ENCODE measurements at regions not wholly inside any gene's neighbourhood (a gene's known extent, or its start where the extent isn't known, plus 50 kb on each side); places are given as distances from the start of the nearest gene placed in this dataset.
A peak's percentile ranks its signal among the peaks of the same experiment; 100 is the strongest.

DNA sequence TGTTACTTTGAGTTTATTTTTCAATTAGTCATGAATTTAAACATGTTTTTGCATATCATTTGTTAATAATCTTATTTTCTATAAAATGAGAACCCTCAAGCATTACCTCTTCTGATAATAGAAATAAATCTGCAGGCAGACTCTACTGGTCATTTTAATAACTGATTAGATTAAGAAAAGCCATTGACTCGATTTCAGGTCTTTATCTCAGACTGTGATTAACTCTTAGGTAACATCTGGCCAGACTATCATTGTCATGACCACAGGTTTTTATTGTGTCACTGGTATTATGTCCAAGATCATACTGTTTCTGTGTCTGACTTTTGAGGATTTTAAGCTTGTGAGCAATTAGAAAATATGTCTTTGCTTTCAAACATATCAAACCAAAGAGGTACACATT lies 83.6 kb upstream of the SLC13A1 start:
- DNase-seq (ENCODE audit: low read depth) = no peak
- TF ChIP-seq, protein P1, sequence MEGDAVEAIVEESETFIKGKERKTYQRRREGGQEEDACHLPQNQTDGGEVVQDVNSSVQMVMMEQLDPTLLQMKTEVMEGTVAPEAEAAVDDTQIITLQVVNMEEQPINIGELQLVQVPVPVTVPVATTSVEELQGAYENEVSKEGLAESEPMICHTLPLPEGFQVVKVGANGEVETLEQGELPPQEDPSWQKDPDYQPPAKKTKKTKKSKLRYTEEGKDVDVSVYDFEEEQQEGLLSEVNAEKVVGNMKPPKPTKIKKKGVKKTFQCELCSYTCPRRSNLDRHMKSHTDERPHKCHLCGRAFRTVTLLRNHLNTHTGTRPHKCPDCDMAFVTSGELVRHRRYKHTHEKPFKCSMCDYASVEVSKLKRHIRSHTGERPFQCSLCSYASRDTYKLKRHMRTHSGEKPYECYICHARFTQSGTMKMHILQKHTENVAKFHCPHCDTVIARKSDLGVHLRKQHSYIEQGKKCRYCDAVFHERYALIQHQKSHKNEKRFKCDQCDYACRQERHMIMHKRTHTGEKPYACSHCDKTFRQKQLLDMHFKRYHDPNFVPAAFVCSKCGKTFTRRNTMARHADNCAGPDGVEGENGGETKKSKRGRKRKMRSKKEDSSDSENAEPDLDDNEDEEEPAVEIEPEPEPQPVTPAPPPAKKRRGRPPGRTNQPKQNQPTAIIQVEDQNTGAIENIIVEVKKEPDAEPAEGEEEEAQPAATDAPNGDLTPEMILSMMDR (conservative IDR thresholded peaks at IDR 0.05; ENCODE audit: low read depth, low read length) = no peak
- H3K4me3 ChIP-seq (ENCODE audit: low read depth, low read length) = no peak overlapping the region

DNA sequence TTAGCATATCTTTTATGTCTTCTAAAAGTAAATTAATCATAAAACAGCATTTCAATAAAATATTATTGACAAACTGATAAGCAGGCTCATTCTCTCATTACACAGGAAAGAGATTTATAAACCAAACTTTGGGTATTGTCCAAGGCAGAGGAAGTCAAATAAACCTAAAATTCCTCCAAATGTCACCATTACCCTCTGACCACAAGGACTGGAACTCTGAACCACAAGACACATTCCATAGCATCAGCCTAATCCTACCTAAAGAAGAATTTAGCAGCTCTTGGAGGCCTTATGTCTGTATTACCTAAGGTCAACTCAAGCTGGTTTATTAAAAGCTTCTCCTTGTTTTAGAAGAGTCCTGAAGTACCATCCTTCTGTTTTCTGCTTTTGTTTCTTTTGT lies 82.4 kb upstream of the SLC13A1 start:
- DNase-seq (ENCODE audit: low read depth) = peak; percentile 87
- TF ChIP-seq, protein P1 (conservative IDR thresholded peaks at IDR 0.05; ENCODE audit: low read depth, low read length) = no peak
- H3K4me3 ChIP-seq (ENCODE audit: low read depth, low read length) = no peak overlapping the region

DNA sequence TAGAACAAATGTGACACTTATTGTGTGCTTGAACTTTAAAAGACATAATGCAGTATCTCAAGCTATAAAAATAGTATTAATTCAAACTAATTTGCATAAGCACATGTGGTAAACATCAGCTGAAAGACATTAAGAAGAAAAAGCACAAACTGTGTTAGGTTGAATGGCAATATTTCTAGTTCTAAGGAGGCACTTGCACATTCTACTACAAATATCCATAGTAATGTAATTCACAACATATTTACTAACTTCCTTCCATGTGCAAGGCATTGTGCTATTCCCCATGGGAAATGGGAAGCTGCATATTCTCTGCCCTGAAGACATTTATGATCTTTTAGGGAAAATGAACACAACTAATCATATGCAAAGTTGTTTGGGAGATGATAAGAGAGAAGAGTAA lies 80.2 kb upstream of the SLC13A1 start:
- TF ChIP-seq, protein P1 (conservative IDR thresholded peaks at IDR 0.05; ENCODE audit: low read depth, low read length) = no peak
- H3K4me3 ChIP-seq (ENCODE audit: low read depth, low read length) = no peak overlapping the region
- no peak for DNase-seq (ENCODE audit: low read depth)

DNA sequence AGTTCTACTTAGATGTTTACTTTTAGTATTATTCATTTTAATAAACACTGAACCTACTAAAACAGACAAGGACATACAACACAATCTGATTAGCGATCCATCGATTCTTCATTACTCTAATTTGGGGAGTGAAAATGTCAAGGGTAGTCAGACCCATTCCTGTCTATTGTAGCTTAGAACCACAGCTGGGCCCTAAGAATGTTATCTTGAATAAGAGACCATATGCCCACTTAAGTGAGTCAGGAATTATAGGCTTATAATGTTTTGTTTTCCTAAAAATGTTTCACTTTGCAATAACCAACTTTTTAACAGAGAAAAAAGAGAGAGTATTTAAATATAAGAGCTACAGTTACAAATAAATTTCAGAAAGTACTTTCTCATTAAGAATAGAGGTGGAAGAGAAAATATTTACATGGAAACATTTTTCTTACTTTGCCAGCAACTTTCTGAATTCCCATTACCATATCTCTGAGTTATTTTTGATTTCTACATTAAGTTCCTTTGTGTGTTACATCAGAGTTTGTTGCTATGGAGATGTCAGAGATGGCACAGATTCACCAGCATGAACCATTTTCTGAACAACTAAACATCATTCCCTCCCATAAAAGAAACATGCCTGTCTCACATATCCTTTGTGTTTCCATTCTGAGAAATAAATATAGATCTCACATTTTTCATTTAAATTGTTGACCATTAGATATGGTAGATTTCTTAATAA lies 75.4 kb upstream of the SLC13A1 start:
- TF ChIP-seq, protein P1 (conservative IDR thresholded peaks at IDR 0.05; ENCODE audit: low read depth, low read length) = no peak
- peak; percentile 97 for DNase-seq (ENCODE audit: low read depth)
- no peak overlapping the region for H3K4me3 ChIP-seq (ENCODE audit: low read depth, low read length)

DNA sequence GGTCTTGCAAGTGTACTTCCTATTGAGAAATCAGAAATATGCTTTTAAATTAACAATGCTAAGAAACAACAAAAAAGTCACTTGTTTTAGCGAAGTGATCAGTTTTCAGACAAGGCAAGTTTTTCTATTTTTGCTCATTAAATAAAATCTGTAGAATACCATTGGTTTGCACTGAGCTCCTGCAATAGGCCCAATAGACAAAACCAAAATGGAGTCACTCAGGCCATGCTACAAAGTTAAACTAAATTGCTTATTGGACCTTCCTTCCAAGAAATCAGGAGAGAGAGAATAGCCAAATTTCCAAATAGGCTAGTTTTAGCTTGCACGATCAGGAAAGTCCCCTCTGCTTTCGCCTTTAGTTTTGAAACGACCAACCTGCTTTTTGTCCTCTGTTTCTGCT lies 73.4 kb upstream of the SLC13A1 start:
- H3K4me3 ChIP-seq (ENCODE audit: low read depth, low read length) = no peak overlapping the region
- no peak for DNase-seq (ENCODE audit: low read depth)
- TF ChIP-seq, protein P1 (conservative IDR thresholded peaks at IDR 0.05; ENCODE audit: low read depth, low read length) = no peak

DNA sequence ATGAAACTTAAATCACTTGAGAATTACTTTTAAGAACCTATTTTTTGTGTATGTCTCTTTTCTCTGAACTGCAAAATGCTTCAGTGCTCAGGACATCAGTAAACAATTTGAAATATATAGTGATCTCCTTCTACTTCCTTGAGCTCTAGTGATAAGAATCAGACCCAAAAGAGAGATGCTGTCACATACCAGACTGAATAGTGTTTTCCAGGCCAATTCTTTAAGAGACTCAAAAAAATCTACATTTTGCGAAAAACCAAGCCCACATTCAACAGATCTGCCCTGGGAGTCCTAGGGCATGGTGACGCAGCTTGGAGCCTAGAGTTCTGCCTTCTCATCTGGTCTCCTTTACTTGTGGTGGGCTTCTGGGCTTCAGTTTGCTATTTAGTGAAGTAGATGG lies 72.1 kb upstream of the SLC13A1 start:
- TF ChIP-seq, protein P1 (conservative IDR thresholded peaks at IDR 0.05; ENCODE audit: low read depth, low read length) = no peak
- no peak for DNase-seq (ENCODE audit: low read depth)
- H3K4me3 ChIP-seq (ENCODE audit: low read depth, low read length) = no peak overlapping the region

DNA sequence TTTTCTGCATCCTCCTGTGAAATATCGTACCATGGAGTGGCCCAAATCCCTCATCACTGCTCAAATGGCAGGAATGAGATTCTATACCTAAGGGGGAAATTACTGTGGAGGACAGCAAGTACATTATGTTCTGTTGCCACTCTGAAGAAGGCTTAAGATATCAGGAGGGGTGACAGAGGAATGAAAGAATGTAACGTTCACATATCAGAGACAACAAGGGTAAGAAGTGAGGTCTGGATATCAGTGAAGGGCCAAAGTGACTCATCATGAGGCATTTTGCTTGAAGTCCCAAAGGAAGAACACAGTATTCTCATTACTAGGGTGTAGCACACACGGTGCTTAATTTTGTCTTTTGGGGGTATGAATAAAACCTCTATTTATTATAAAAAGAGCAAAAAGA lies 71.5 kb upstream of the SLC13A1 start:
- TF ChIP-seq, protein P1 (conservative IDR thresholded peaks at IDR 0.05; ENCODE audit: low read depth, low read length) = no peak
- H3K4me3 ChIP-seq (ENCODE audit: low read depth, low read length) = no peak overlapping the region
- peak; percentile 87 for DNase-seq (ENCODE audit: low read depth)
